ENCODE measurements at regions not wholly inside any gene's neighbourhood (a gene's known extent, or its start where the extent isn't known, plus 50 kb on each side); places are given as distances from the start of the nearest gene placed in this dataset.

DNA sequence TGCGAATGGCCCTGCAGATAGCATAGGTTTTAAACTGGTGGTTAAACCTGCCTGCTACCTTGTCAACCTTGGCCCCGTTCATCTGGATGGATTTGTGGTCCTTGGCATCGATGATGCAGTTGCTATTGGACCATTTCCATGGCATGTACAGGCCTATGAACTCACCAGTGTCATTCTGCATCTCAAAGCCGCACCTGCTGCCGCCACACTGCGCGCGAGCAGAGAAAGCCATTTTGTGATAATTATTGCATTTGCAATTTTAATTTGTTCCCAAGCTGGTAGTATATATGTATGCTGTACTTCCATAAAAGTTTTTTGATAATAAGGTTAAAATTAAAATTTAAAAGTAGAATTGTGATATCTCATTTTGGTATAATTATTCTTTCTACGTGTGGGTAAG, 94.8 kb upstream of the UXS1 start:
- H3K27ac ChIP-seq (ENCODE audit: low read depth in 2 of 2, low read length in 1 of 2): no peak overlapping the region
- H3K9ac ChIP-seq: no peak overlapping the region
- POLR2A ChIA-PET: no interaction called here
- TF ChIP-seq GATA2 (CRISPR knock-in tag; IDR thresholded peaks at IDR 0.05): no peak
- TF ChIP-seq, protein P1, sequence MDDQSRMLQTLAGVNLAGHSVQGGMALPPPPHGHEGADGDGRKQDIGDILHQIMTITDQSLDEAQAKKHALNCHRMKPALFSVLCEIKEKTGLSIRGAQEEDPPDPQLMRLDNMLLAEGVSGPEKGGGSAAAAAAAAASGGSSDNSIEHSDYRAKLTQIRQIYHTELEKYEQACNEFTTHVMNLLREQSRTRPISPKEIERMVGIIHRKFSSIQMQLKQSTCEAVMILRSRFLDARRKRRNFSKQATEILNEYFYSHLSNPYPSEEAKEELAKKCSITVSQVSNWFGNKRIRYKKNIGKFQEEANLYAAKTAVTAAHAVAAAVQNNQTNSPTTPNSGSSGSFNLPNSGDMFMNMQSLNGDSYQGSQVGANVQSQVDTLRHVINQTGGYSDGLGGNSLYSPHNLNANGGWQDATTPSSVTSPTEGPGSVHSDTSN (IDR thresholded peaks at IDR 0.05): no peak
- TF ChIP-seq, protein P2, sequence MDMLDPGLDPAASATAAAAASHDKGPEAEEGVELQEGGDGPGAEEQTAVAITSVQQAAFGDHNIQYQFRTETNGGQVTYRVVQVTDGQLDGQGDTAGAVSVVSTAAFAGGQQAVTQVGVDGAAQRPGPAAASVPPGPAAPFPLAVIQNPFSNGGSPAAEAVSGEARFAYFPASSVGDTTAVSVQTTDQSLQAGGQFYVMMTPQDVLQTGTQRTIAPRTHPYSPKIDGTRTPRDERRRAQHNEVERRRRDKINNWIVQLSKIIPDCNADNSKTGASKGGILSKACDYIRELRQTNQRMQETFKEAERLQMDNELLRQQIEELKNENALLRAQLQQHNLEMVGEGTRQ (IDR thresholded peaks at IDR 0.05; ENCODE audit: borderline replicate concordance, low read depth, low read length): no peak
- TF ChIP-seq, protein P3, sequence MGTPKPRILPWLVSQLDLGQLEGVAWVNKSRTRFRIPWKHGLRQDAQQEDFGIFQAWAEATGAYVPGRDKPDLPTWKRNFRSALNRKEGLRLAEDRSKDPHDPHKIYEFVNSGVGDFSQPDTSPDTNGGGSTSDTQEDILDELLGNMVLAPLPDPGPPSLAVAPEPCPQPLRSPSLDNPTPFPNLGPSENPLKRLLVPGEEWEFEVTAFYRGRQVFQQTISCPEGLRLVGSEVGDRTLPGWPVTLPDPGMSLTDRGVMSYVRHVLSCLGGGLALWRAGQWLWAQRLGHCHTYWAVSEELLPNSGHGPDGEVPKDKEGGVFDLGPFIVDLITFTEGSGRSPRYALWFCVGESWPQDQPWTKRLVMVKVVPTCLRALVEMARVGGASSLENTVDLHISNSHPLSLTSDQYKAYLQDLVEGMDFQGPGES (IDR thresholded peaks at IDR 0.05; ENCODE audit: low read depth, low read length): no peak
- no peak for TF ChIP-seq TEAD4 (IDR thresholded peaks at IDR 0.05; ENCODE audit: borderline replicate concordance, insufficient read depth)
- TF ChIP-seq CHD2 (IDR thresholded peaks at IDR 0.05; ENCODE audit: low read length, partially characterized antibody): no peak
- no peak for TF ChIP-seq TCF12 (IDR thresholded peaks at IDR 0.05)
- TF ChIP-seq, protein P4, sequence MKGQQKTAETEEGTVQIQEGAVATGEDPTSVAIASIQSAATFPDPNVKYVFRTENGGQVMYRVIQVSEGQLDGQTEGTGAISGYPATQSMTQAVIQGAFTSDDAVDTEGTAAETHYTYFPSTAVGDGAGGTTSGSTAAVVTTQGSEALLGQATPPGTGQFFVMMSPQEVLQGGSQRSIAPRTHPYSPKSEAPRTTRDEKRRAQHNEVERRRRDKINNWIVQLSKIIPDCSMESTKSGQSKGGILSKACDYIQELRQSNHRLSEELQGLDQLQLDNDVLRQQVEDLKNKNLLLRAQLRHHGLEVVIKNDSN (IDR thresholded peaks at IDR 0.05; ENCODE audit: borderline replicate concordance, low read depth): no peak
- no peak for TF ChIP-seq RCOR1 (IDR thresholded peaks at IDR 0.05; ENCODE audit: low read length)
- no peaks in the 10 kb centered on the region for H3K36me3 ChIP-seq (replicated peaks in 1 of 2; ENCODE audit: control insufficient read depth in 1 of 2, insufficient read depth in 2 of 2, low read length in 1 of 2)
- H3K4me3 ChIP-seq (ENCODE audit: low read depth in 2 of 2, low read length in 1 of 2): no peak overlapping the region
- no peaks in the 10 kb centered on the region for H4K20me1 ChIP-seq (ENCODE audit: insufficient read depth)
- CTCF ChIA-PET: no interaction called here
- peaks cover 0 to 7% of the 10 kb centered on the region in 2 experiments; a peak in 1 of 4 replicates for H3K4me1 ChIP-seq (ENCODE audit: control insufficient read depth in 1 of 2, insufficient read depth in 2 of 2, low read depth in 1 of 2, low read length in 1 of 2)
- no peak overlapping the region for H2AFZ ChIP-seq (ENCODE audit: low read depth)
- no peaks in the 10 kb centered on the region for H3K79me2 ChIP-seq (ENCODE audit: insufficient read depth)
- no peaks in the 10 kb centered on the region for H3K27me3 ChIP-seq (ENCODE audit: insufficient read depth)
- H3F3A ChIP-seq (replicated peaks; ENCODE audit: insufficient read depth): no peaks in the 10 kb centered on the region
- no peaks in the 10 kb centered on the region for H3K9me2 ChIP-seq
- H3K4me2 ChIP-seq: no peak overlapping the region
- DNase-seq: no peak
- 67% methylated on average over 9 of the region's 9 CpGs for WGBS (ENCODE audit: low lambda C conversion rate)
- H3K9me3 ChIP-seq: no peaks in the 10 kb centered on the region

DNA sequence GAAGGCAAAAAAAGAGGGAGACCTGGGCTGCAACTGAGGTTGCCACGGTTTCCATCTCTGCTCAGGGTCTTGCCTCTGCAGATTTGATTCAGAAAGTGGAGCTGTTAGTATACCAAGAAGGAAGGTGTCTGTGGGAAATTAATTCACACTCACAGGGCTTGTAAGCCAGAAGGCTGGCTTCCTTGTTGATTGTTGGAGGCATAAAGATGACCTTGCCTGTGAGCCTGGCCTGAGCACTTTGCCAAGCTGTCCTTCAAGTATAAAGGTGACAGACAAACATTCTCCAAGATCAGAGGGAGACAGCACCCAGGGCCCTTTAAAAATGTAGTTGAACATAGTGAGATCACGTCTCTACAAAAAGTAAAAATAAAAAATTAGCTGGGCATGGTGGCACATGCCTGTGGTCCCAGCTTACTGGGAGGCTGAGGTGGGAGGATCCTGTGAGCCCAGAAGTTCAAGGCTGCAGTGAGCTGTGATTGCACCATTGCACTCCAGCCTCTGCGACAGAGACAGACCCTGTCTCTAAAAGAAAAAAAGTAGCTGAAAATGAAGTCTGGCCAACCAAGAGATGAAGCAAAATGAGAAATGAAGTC, 91.2 kb upstream of the UXS1 start:
- H3K9me2 ChIP-seq: no peaks in the 10 kb centered on the region
- POLR2A ChIA-PET: no interaction called here
- H3F3A ChIP-seq (replicated peaks; ENCODE audit: insufficient read depth): no peaks in the 10 kb centered on the region
- H3K4me3 ChIP-seq (ENCODE audit: low read depth in 2 of 2, low read length in 1 of 2): no peak overlapping the region
- no peaks in the 10 kb centered on the region for H4K20me1 ChIP-seq (ENCODE audit: insufficient read depth)
- DNase-seq: no peak
- H3K9me3 ChIP-seq: no peaks in the 10 kb centered on the region
- 28% methylated on average over 3 of the region's 3 CpGs for WGBS (ENCODE audit: low lambda C conversion rate)
- CTCF ChIA-PET: interaction anchor here (1.1 kb wide), 1 partner anchor 14 kb away, joined by 3 read pairs; no protein-coding TSS in a partner anchor
- H3K4me1 ChIP-seq (ENCODE audit: control insufficient read depth in 1 of 2, insufficient read depth in 2 of 2, low read depth in 1 of 2, low read length in 1 of 2): peaks cover 0 to 7% of the 10 kb centered on the region in 2 experiments; a peak in 1 of 4 replicates
- no peak overlapping the region for H3K4me2 ChIP-seq
- no peaks in the 10 kb centered on the region for H3K36me3 ChIP-seq (replicated peaks in 1 of 2; ENCODE audit: control insufficient read depth in 1 of 2, insufficient read depth in 2 of 2, low read length in 1 of 2)
- no peak overlapping the region for H3K9ac ChIP-seq
- no peaks in the 10 kb centered on the region for H3K79me2 ChIP-seq (ENCODE audit: insufficient read depth)
- no peak overlapping the region for H3K27ac ChIP-seq (ENCODE audit: low read depth in 2 of 2, low read length in 1 of 2)
- H2AFZ ChIP-seq (ENCODE audit: low read depth): no peak overlapping the region
- no peaks in the 10 kb centered on the region for H3K27me3 ChIP-seq (ENCODE audit: insufficient read depth)
- TF ChIP-seq GABPA (IDR thresholded peaks at IDR 0.05; ENCODE audit: low read depth): no peak
- no peak for TF ChIP-seq NRF1 (IDR thresholded peaks at IDR 0.05; ENCODE audit: low read depth, low read length)
- no peak for TF ChIP-seq GATA2 (CRISPR knock-in tag; IDR thresholded peaks at IDR 0.05)
- TF ChIP-seq, protein P5, sequence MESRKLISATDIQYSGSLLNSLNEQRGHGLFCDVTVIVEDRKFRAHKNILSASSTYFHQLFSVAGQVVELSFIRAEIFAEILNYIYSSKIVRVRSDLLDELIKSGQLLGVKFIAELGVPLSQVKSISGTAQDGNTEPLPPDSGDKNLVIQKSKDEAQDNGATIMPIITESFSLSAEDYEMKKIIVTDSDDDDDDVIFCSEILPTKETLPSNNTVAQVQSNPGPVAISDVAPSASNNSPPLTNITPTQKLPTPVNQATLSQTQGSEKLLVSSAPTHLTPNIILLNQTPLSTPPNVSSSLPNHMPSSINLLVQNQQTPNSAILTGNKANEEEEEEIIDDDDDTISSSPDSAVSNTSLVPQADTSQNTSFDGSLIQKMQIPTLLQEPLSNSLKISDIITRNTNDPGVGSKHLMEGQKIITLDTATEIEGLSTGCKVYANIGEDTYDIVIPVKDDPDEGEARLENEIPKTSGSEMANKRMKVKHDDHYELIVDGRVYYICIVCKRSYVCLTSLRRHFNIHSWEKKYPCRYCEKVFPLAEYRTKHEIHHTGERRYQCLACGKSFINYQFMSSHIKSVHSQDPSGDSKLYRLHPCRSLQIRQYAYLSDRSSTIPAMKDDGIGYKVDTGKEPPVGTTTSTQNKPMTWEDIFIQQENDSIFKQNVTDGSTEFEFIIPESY (IDR thresholded peaks at IDR 0.05; ENCODE audit: borderline replicate concordance, low read depth): no peak
- no peak for TF ChIP-seq NFIC (IDR thresholded peaks at IDR 0.05; ENCODE audit: borderline replicate concordance)
- no peak for TF ChIP-seq EZH2phosphoT487 (IDR thresholded peaks at IDR 0.05; ENCODE audit: borderline replicate concordance, low read depth)
- no peak for TF ChIP-seq RXRA (IDR thresholded peaks at IDR 0.05; ENCODE audit: borderline replicate concordance, low read depth)
- TF ChIP-seq TAF1 (IDR thresholded peaks at IDR 0.05; ENCODE audit: borderline replicate concordance, low read depth, low read length): no peak
- TF ChIP-seq POLR2AphosphoS5 (IDR thresholded peaks at IDR 0.05; ENCODE audit: low read depth, low read length): no peak
- no peak for TF ChIP-seq ELF1 (IDR thresholded peaks at IDR 0.05)
- TF ChIP-seq FOXM1 (IDR thresholded peaks at IDR 0.05; ENCODE audit: low read depth): no peak
- TF ChIP-seq RFX5 (IDR thresholded peaks at IDR 0.05; ENCODE audit: low read length): no peak
- TF ChIP-seq, protein P3 (IDR thresholded peaks at IDR 0.05; ENCODE audit: low read depth, low read length): no peak
- no peak for TF ChIP-seq MEF2A (IDR thresholded peaks at IDR 0.05; ENCODE audit: borderline replicate concordance, low read depth)

All from SK-N-SH (cell line).